Brain pericyte (primary cell): ENCODE measurements at regions not wholly inside any gene's neighbourhood (a gene's known extent, or its start where the extent isn't known, plus 50 kb on each side); places are given as distances from the start of the nearest gene placed in this dataset.

Experiments used
- DNase-seq: peaks from one replicate; pipeline ENCODE4 v3.0.0-alpha.2; 2012; ENCODE audit warnings: low read depth, low spot score

DNA sequence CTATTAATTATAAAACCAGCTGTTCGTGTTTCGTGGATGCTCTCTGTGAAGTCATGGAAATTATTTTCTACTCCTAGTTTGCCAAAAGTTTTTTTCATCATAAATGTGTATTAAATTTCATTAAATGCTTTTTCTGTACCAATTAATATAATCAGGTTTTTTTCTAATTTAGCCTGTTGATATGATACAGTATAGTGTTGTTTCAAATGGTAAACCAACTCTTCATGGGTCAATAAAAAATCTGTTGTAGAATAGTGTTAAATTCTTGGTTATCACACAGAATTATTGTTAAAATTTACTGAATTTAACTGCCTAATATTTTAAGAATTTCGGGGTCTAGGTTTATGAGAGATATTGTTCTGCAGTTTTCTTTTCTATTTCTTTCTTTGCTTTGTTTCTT lies 505.9 kb upstream of the MANEA start:
- DNase-seq: no peak

DNA sequence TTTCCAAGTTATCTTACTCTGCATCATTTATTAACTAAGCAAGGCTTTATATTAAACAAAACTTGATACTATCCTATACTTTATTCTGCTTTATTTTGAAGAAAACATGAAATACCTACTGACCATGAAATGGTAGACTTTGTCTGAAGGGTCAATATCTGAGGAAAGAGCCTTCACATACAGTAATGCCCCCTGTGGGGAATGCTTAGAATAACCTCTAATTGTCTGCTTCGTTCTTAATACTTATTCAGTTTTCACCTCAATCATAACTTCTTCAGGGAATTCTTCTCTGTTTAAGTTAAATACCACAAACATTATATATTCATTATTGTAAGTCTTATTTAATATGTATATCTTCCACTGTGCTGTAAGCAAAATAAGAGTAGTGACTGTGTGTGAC lies 498.9 kb upstream of the MANEA start:
- no peak for DNase-seq

GRCh38 chr6:95081231-95081630 lies 496.1 kb upstream of the MANEA start:
- DNase-seq: no peak

- no peak for DNase-seq
Measured at GRCh38 chr6:95081949-95082348, 495.4 kb upstream of the MANEA start.

GRCh38 chr6:95083506-95083905 lies 493.8 kb upstream of the MANEA start:
- no peak for DNase-seq

DNA sequence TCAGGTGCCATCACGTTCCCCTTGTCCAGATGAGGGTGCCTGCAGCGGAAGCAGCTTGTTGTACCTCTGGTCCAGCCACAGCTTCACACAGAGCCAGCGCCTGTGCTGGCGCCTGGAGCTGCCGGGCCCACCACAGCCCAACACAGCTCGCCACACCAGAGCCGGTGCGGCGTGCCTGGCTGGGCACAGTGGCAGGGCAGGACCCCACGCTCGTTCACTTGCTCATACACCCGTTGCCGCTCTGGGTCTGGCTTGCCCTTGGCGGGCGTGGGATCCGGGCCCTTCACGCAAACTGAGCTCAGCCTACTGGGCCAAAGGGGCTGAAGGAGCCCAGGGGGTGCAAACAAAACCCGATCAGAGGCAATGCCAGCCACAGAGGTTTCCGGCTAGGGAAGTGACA lies 492.5 kb upstream of the MANEA start:
- DNase-seq: no peak

DNA sequence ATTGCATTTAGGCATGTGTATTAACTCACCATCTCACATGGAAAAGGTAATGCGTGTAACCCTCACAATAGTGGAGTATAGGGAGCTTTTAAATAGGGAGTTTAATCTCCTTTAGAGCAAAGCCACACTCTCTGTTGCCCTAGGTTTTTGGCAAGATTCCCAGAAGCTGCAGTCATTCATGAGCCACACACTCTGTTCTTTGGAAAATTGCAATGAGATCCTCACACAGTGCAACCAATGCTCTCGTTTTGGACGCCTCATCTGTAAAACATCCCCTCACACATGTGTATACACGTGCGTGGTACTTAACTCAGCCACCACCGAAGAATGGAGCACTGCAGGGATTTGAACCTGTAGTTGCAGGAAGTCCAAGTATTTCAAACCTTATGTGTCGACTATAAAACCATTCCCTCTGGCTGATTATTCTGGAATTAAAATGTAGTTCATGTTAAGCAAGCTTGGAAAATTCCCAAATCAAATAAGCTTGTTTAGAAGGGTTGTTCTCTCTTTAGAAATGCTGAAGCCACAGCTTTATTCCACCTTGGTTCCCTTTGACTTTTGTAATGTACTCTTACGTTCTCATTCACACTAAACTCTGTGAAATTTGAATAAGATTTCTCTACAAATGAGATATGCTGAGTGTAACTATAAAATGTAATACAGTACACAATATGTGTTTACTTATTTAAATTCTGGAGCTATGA lies 489.8 kb upstream of the MANEA start:
- peak; percentile 73 for DNase-seq

DNA sequence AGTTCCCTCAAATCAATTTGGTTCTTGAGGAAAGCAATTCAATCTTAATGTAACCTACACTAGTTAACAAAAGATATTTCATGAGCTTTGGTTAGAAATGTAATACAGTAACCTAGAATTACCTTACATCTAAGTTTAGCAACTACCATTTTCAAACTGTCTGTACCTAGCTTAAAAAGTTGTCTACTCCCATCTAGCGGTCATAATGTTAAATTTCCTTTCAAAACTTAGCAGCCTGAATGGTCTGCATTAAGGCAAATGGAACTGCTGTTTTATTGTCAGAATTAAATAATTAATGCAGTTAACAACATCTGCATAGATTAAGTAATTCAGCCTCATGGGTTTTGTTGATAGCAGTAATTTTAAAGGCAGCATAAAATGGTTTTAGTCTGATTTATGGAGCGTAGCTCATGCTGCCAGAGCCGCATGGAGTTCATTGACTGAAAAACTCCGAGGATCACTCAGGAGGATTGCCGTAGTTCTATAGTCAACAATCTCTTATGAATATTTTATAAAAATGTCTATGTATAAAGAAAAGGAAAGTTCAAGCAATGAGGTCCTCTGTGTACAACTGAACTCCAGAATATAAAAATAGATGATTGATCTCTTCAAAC lies 485.4 kb upstream of the MANEA start:
- DNase-seq: no peak

- no peak for DNase-seq
Measured at GRCh38 chr6:95093154-95093553, 484.2 kb upstream of the MANEA start.

DNA sequence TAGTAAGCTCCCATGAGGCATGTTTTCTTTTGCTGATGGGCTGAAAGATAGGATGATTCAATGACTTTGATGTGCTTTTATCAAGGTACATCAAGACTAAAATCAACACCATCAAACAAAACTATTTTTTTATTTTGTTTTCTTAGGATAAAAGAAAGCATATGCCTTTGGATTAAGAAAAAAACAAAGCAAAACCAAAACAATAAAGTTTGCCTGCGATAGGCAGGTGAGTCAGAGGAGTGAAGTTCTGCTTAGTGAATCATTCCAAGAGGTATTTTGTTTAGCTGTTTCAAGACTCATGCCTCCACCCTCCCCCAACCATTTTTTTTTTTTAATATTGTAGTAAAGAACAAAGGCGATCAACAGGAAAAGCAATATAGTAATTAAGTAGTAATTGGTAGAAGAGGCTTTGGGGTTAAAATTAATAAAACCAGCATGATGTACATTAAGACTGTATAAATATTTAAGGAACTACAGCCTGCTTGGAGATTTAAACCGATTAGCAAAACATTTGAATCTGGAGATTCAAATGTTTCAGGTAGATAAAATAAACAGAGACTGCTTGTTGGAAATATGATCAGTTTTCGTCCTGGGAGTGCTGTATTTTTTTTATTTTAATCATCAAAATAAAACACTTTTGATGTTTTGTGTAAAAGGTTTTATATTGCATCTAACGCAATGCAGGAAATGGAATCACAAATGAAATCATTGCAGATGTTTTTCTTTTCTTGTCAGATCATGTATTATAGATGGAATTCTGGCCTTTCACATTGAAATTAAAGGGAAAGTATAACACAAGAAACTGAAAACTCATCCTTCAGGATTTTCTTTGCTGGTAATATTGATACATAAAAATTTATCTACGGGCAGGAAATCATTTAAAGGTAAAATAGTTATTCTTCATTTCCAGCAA lies 482.3 kb upstream of the MANEA start:
- DNase-seq: no peak

DNA sequence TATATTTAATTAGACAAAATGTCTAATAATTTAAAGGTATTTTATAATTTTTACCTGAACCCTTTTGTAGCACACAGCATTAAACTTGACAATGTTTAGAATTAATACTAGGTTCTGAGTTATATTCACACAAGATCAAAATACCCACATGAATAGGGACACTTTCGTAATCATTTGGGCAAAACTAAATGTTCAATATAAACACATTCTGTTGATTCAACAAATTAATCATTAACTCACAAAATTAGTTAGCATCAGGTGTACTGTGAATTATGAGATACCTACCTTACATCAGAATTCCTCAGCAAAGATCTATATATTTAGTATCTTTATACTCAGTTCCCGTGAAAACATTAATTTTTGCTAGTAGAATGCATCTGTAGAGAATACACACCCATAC lies 481.5 kb upstream of the MANEA start:
- no peak for DNase-seq

DNA sequence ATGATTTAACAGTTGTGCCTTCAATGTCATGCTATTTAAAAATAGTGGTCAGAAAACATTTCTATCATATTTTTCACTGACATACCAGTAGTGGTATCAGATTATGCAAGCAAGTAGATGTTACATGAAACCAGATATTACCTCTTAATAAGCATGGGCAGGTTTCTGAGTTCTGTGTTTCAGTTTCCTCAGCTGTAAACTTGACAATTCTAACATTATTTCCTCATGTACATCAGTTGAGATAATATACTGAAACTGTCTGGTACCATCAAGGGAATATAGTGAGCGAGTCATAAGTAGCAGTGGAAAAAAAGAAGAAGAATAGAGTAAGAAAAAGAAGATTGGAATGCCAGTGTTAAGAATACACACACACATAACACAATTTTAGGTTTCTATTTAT lies 477.9 kb upstream of the MANEA start:
- DNase-seq: no peak

DNA sequence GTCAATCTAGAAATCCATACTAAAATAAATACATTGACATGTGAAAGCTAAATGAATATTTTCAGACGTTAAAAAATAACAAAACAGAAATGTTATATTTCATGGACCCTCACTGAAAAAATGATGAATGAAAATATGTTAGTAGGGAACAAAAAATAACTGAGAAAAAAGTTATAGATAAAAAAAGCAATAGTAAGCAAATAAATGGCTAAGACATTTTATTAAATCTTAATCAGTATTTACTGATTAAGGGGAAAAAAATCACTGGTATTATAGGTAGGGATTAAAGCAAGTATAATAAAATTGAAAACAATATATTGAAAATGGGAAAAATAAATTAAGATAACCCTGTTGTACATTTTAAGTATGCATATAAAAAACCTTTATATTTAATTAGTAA lies 468.1 kb upstream of the MANEA start:
- no peak for DNase-seq

- DNase-seq: no peak
Measured at GRCh38 chr6:95110767-95111166, 466.6 kb upstream of the MANEA start.

DNA sequence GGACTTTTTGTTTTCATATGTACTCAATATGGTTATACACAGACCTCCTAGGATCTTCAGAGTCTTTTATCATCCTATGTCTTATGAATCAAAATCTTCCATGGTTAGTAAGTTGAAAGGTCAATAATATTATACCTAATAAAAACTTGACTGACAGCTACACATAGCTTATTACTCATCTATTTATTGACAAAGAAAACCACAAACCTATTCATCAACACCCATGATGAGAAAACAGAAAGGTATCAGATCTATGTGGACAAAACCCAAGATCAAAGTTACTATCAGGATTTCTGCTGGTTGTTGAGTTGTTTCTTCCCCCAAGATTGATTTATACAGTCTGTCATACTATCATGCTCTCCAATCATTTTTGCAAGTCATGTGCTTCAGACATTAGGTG lies 460.1 kb upstream of the MANEA start:
- DNase-seq: no peak

- DNase-seq: no peak
Measured at GRCh38 chr6:95119927-95120326, 457.4 kb upstream of the MANEA start.

- no peak for DNase-seq
Measured at GRCh38 chr6:95120984-95121383, 456.4 kb upstream of the MANEA start.

DNA sequence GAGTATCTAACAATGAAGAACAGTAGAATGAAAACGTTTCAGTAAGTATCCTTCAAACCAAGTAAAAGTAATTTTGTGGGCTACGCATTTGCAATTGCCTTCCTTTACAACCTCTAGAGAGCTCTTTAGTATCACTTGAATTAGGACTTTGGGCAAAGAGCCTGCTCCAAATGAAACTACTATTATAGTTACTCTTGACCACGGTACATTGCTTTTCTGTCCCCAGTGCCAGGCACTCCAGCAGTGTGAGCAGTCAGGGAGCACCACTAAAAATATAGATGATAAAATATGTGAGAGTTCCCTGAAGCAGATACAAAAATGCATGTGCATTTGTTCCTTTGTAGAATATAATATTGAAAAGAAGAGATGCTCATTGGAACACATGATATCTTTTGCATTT lies 450.1 kb upstream of the MANEA start:
- no peak for DNase-seq

DNA sequence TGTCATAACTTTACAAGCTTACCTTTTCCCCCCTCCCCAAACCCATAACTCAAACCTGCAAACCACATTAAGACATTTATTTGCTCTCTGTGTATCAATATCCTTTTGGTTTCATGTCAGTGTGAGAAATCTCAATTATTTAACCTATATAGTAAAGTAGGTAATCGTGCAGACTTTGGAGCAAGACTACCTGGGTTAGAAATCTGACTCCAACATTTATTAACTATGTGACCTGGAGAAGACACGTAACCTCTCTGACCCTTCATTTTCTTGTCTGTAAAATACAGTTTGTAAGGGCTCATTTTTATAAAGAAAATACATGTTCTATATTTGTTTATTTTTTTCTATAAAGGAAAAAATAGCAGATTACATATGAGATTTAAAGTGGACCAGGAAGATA lies 448.9 kb upstream of the MANEA start:
- DNase-seq: no peak

DNA sequence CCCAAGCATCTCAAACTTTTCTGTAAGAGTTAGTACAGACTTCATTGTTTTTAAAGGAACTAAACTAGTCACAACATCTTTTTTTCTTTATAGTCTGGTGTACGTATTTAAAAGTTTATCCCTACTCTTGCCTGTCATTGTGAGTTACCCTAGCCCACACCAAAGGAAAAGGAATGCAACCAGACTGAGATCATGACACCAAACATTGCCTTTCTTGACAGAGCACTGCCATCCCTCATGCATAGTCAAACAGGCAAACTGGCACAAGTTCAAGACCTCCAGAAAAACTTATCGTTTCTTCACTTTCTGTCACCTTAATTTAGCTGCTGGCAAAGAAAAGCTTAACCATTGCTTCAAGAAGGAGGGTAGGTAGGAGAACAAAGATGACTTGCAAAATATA lies 448.4 kb upstream of the MANEA start:
- DNase-seq: no peak

GRCh38 chr6:95133578-95133977 lies 443.8 kb upstream of the MANEA start:
- DNase-seq: no peak

DNA sequence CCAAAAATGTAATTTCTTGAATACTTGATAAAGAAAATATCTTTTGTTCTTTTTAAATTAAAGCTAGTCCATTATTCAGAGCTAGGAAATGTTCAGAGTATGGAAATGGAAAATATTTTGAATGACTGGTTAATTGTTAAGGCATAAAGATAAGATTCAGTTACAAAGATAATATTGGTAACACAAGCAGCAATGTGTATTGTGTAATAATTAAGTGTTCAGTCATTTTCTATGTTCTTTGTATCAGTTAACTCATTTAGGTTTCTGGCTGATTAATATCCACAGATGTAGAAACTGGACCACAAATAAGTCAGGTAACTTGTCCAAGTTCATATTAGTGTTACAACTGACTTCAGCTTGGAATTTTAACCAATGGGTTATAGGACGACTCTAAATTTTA lies 442.2 kb upstream of the MANEA start:
- no peak for DNase-seq

DNA sequence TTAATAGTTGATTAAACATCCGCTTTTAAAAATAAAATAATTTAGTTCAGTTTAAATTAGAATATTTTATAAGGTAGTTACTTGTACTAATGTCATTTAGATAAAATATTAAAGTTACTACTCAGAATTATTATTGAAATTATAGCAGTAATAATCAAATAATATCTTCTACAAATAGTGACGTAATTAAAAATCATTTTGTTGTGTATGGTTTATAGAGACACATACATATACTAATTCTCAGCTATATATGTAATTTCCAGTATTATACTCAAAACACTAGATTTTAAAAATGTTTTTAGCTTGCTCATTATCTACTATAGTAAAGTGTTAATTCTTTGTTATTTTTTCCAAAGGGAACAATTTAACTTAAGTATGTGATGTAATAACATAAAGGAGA lies 435.2 kb upstream of the MANEA start:
- no peak for DNase-seq
